Mucosa of descending colon (tissue), 3 donors: ENCODE measurements at regions not wholly inside any gene's neighbourhood (a gene's known extent, or its start where the extent isn't known, plus 50 kb on each side); places are given as distances from the start of the nearest gene placed in this dataset.

ENCODE experiments used
- ATAC-seq: fragments of 200-7000 bp; cut with Tn5 transposase; one replicate; pipeline ENCODE4 v1.9.1; 2020; ENCODE audit warnings: mild to moderate bottlenecking, moderate library complexity
- DNase-seq, 3 donors: peaks; one replicate each; pipeline ENCODE4 v3.0.0-alpha.2; 2020
- H3K36me3 ChIP-seq: fragments of 200-600 bp; one replicate; pipeline ENCODE4 v1.8.0; 2021; ENCODE audit warnings: low read depth, mild to moderate bottlenecking
- H3K4me1 ChIP-seq: fragments of 200-600 bp; one replicate; pipeline ENCODE4 v1.8.0; 2021; ENCODE audit warnings: low read depth, mild to moderate bottlenecking
- H3K4me3 ChIP-seq: fragments of 200-600 bp; one replicate; pipeline ENCODE4 v1.8.0; 2021; ENCODE audit warnings: mild to moderate bottlenecking
- H3K9me3 ChIP-seq: fragments of 200-600 bp; one replicate; pipeline ENCODE4 v1.8.0; 2021; ENCODE audit warnings: mild to moderate bottlenecking
- intact Hi-C, 2 donors: fragments of 100-400 bp; cut with DNase I in 1 of 2; cut with micrococcal nuclease in 1 of 2; formaldehyde crosslinking; loops; one replicate each; pipeline versions ENCODE4 v1.11.0 to v1.11.1; 2022; cut with DNase I, micrococcal nuclease
- TF ChIP-seq, protein P1 (sequence below): fragments of 200-600 bp; IDR thresholded peaks from one replicate; pipeline ENCODE4 v1.8.0; 2022; ENCODE audit warnings: antibody characterized with exemption, mild to moderate bottlenecking
- donor health status: DM: no; HTN: no; CAD: no; lungs with moderate emphysema.
- donor health status: DM: no; HTN: no; CAD: no.
- donor health status: DM: no; HTN: yes; CAD: no.

DNA sequence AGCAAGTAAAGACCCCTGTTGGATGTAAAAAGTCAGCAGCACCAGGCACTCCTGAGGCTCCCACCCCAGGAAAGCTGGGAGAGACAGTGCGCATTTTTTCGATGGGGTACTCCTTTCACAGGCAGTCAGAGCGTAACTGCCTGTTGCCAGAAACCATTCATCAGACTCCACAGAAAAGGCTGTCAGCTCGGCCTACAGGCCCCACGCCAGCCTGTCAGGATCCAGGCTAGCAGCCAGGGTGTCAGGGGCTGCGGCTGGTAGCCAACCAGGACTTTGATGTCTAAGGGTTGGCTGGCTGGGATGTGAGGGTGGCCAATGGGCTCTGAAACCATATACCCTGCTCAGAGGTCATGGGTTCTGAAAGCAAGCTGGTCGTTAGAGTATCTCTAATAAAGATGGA is 164.5 kb downstream of the WNT5A start:
- H3K4me1 ChIP-seq, result no peaks in the 10 kb centered on the region
- no peaks in the 10 kb centered on the region for H3K9me3 ChIP-seq
- peak in 1 of 3 donors; percentile 22 for DNase-seq
- H3K4me3 ChIP-seq, result no peak overlapping the region
- no peaks in the 10 kb centered on the region for H3K36me3 ChIP-seq
- no peak for ATAC-seq
- intact Hi-C loops, result no loop called here
- TF ChIP-seq, protein P1, sequence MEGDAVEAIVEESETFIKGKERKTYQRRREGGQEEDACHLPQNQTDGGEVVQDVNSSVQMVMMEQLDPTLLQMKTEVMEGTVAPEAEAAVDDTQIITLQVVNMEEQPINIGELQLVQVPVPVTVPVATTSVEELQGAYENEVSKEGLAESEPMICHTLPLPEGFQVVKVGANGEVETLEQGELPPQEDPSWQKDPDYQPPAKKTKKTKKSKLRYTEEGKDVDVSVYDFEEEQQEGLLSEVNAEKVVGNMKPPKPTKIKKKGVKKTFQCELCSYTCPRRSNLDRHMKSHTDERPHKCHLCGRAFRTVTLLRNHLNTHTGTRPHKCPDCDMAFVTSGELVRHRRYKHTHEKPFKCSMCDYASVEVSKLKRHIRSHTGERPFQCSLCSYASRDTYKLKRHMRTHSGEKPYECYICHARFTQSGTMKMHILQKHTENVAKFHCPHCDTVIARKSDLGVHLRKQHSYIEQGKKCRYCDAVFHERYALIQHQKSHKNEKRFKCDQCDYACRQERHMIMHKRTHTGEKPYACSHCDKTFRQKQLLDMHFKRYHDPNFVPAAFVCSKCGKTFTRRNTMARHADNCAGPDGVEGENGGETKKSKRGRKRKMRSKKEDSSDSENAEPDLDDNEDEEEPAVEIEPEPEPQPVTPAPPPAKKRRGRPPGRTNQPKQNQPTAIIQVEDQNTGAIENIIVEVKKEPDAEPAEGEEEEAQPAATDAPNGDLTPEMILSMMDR, result no peak

DNA sequence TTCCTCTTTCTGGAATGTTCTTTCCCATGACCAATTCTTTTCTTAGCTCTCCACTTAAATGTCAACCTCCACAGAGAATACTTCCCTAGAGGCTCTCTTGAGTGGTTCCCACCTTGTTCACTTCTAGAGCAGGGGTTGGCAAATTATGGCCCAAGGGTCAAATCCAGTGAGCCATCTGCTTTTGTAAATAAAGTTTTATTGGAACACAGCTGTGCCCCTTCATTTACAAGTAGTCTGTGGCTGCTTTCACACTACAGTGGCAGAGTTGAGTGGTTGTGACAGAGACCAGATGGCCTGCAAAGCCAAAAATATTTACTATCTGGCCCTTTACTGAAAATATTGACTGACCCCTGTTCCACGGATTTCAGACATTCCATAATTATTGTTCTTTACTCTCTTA is 166.2 kb downstream of the WNT5A start:
- Histone ChIP-seq H3K9me3 (no peaks in the 10 kb centered on the region), H3K4me3 (no peak overlapping the region), H3K4me1 (no peaks in the 10 kb centered on the region), H3K36me3 (no peaks in the 10 kb centered on the region)
- DNase-seq (no peak), ATAC-seq (no peak)
- intact Hi-C loops, result no loop called here
- TF ChIP-seq, protein P1, result no peak

DNA sequence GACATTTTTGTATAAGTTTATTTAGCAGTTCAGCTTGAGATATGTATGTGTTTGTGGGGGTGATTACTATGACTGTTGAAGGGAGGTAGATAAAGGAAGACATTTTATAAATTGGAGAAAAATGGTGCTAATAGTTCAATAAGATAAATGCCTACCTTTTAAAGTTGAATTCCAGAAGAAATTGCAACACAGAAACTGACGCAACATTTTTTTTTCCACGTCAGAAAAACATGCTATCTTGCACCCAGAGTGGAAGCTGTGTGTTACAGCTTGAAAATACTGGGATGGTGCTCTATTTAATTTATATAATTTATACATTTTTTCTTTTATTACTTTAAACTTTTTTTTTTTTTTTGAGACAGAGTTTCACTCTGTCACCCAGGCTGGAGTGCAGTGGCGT is 171.7 kb downstream of the WNT5A start:
- H3K4me1 ChIP-seq, result no peaks in the 10 kb centered on the region
- no peak overlapping the region for H3K4me3 ChIP-seq
- H3K36me3 ChIP-seq, result no peaks in the 10 kb centered on the region
- DNase-seq (no peak), ATAC-seq (no peak)
- no peaks in the 10 kb centered on the region for H3K9me3 ChIP-seq
- TF ChIP-seq, protein P1, result no peak
- intact Hi-C loops, result no loop called here

DNA sequence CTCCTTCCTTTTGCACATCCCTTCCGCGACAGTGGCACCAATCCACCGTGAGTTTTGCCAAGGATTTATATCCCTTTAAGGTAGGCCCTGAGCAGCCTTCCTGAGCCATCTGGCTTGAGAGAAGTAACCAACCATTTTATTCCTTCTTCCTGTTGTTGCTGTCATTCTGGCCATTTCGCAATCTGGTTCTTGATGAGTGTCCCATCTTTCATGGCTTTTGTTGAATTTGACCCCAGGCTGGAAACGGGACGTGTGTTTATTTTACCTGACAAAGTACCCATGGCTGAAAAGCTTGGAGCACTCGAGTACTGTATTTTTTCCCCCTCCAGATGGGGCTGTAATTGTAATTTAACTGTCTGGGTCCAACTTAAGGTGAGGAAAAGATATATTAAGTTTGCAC is 173.4 kb downstream of the WNT5A start:
- Histone ChIP-seq H3K4me3 (no peak overlapping the region), H3K9me3 (no peaks in the 10 kb centered on the region), H3K4me1 (no peaks in the 10 kb centered on the region), H3K36me3 (no peaks in the 10 kb centered on the region)
- TF ChIP-seq, protein P1, result no peak
- ATAC-seq (no peak), DNase-seq (no peak)
- intact Hi-C loops, result no loop called here

DNA sequence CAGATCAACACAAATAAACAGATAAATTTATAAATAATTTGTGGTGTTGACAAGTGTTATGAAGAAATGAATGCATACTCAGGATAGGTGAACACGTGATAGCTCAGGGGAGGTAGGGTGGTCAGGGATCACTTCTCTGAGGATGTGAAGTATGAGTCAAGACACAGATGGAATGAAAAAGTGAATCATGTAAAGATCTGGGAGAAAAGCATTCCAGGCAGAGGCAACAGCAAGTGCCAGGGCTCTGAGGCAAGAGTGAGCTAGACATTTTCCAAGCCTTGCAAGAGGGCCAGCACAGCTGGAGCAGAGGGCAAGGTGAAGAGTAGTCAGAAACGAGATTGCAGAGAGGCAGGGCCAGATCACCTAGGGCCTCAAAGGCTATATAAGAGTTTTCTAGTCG is 177.8 kb downstream of the WNT5A start:
- H3K4me1 ChIP-seq, result no peaks in the 10 kb centered on the region
- H3K4me3 ChIP-seq, result no peak overlapping the region
- no peaks in the 10 kb centered on the region for H3K36me3 ChIP-seq
- DNase-seq (no peak), ATAC-seq (no peak)
- no peaks in the 10 kb centered on the region for H3K9me3 ChIP-seq
- TF ChIP-seq, protein P1, result no peak
- intact Hi-C loops, result no loop called here

DNA sequence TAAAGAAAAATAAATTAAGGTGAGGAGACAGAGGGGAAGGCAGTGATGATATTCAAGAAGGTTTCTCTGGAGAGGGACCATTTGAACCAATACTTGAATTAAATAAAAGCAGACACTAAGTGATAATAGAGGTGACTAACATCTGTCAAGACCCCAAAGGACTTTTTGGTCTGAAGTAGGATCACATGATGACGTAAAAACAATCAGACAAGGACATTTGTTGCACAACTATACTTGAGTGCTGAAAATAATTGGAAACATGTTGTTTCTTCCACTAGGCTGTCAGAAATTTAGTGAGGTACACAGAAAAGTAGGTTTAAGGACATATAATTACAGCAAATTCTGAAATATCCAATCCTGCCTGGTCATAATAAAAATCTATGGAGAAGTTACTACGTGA is 179.5 kb downstream of the WNT5A start:
- Histone ChIP-seq H3K4me3 (no peak overlapping the region), H3K36me3 (no peaks in the 10 kb centered on the region), H3K4me1 (no peaks in the 10 kb centered on the region), H3K9me3 (no peaks in the 10 kb centered on the region)
- intact Hi-C loops, result no loop called here
- DNase-seq (no peak), ATAC-seq (no peak)
- TF ChIP-seq, protein P1, result no peak
